PC-3 (cell line): ENCODE measurements at regions not wholly inside any gene's neighbourhood (a gene's known extent, or its start where the extent isn't known, plus 50 kb on each side); places are given as distances from the start of the nearest gene placed in this dataset.

Experiments used
- EZH2 ChIP-seq: fragments of 300-600 bp; sonication (generic); IDR thresholded peaks from one replicate; pipeline ENCODE4 v1.6.1; 2017; ENCODE audit warnings: antibody characterized with exemption, mild to moderate bottlenecking, low read length; ENCODE audit not compliant: unreplicated experiment
- TF ChIP-seq, protein P1 (sequence below): fragments of 300-600 bp; sonication (generic); conservative IDR thresholded peaks from 2 replicates; pipeline ENCODE4 v1.5.1; 2017; ENCODE audit warnings: antibody characterized with exemption, low read depth, mild to moderate bottlenecking, low read length

DNA sequence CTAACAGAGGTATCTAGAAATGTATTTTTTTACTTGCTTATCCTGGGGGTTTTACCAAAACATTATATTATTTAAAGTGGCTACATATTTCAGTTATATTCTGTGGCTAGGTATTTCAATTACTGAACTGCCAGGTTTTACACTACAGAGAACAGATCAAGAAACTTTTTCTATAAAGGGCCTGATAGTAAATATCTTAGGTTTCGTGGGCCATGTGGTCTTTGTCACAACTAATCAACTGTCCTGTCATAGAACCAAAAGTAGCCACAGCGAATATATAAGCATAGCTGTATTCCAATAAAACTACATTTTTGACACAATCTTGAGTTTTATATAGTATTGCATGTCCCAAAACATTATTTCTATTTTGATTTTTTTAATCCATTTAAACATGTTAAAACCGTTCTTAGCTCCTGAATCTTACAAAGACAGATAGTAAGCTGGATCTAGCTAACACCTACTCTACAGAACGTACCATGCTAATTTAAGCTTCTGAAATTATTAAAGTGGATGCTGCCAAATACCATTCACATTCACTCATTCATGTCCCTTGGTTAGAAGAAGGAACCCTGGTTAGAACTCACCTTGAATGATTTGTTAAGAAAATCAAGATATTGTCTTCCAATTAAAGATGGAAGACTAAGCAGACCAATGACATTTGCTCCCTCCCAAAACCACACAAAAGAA is 118.2 kb upstream of the TGFBR2 start:
- TF ChIP-seq, protein P1, sequence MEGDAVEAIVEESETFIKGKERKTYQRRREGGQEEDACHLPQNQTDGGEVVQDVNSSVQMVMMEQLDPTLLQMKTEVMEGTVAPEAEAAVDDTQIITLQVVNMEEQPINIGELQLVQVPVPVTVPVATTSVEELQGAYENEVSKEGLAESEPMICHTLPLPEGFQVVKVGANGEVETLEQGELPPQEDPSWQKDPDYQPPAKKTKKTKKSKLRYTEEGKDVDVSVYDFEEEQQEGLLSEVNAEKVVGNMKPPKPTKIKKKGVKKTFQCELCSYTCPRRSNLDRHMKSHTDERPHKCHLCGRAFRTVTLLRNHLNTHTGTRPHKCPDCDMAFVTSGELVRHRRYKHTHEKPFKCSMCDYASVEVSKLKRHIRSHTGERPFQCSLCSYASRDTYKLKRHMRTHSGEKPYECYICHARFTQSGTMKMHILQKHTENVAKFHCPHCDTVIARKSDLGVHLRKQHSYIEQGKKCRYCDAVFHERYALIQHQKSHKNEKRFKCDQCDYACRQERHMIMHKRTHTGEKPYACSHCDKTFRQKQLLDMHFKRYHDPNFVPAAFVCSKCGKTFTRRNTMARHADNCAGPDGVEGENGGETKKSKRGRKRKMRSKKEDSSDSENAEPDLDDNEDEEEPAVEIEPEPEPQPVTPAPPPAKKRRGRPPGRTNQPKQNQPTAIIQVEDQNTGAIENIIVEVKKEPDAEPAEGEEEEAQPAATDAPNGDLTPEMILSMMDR: no peak
- TF ChIP-seq EZH2: no peak
